Uterus (tissue), 3 donors: ENCODE measurements at regions not wholly inside any gene's neighbourhood (a gene's known extent, or its start where the extent isn't known, plus 50 kb on each side); places are given as distances from the start of the nearest gene placed in this dataset.

Experiments used
- DNase-seq, 2 donors: peaks; one replicate each; pipeline ENCODE4 v3.0.0-alpha.2; 2019 to 2020
- H3K27ac ChIP-seq, 2 donors: fragments of 200-600 bp; sonication (generic); 1 replicate in 1 of 2; 2 replicates in 1 of 2; pipeline ENCODE4 v1.5.1; 2016 to 2018
- H3K27me3 ChIP-seq, 2 donors: fragments of 200-600 bp; sonication (generic); one replicate each; pipeline ENCODE4 v1.5.1; 2018 to 2019; ENCODE audit warnings: control low read depth in 1 of 2
- H3K36me3 ChIP-seq, 2 donors: fragments of 200-600 bp; sonication (generic); one replicate each; pipeline ENCODE4 v1.5.1; 2019; ENCODE audit warnings: control low read depth in 1 of 2
- H3K4me1 ChIP-seq, 2 donors: fragments of 200-600 bp; sonication (generic); one replicate each; pipeline ENCODE4 v1.5.1; 2018 to 2019; ENCODE audit warnings: control low read depth in 1 of 2
- H3K4me3 ChIP-seq, 2 donors: fragments of 200-600 bp; sonication (generic); 1 replicate in 1 of 2; 2 replicates in 1 of 2; pipeline ENCODE4 v1.5.1; 2018 to 2019; ENCODE audit warnings: mild to moderate bottlenecking in 1 of 2
- H3K9me3 ChIP-seq, 2 donors: fragments of 200-600 bp; sonication (generic); one replicate each; pipeline ENCODE4 v1.5.1; 2019; ENCODE audit warnings: control low read depth in 1 of 2
- CTCF ChIP-seq, 4 experiments: fragments of 200-600 bp in 2 of 4; fragments of 450-650 bp in 2 of 4; sonication (generic) in 2 of 4; IDR thresholded peaks; one replicate each; pipeline ENCODE4 v1.5.1; 2016 to 2019; ENCODE audit warnings: antibody characterized with exemption in 4 of 4, mild to moderate bottlenecking in 2 of 4, moderate library complexity in 1 of 4
- POLR2A ChIP-seq, 2 donors: fragments of 450-650 bp; IDR thresholded peaks; one replicate each; pipeline ENCODE4 v1.6.1; 2016; ENCODE audit warnings: antibody characterized with exemption in 2 of 2, mild to moderate bottlenecking in 1 of 2, moderate library complexity in 1 of 2
- intact Hi-C: fragments of 100-400 bp; cut with DNase I; formaldehyde crosslinking; loops from one replicate; pipeline ENCODE4 v1.15.1; 2023; ENCODE audit warnings: low total_unique reads
- donor health status: DM: yes; HTN: yes; CAD: no.

GRCh38 chr6:50120300-50120699, 70.6 kb upstream of the DEFB112 start:
- intact Hi-C loops = no loop called here
- Histone ChIP-seq H3K27ac (no peak overlapping the region), H3K4me1 (no peaks in the 10 kb centered on the region), H3K4me3 (no peak overlapping the region), H3K36me3 (no peaks in the 10 kb centered on the region), H3K9me3 (no peaks in the 10 kb centered on the region), H3K27me3 (no peaks in the 10 kb centered on the region)
- TF ChIP-seq CTCF (IDR thresholded peaks at IDR 0.05) = no peak
- TF ChIP-seq POLR2A (IDR thresholded peaks at IDR 0.05) = no peak
- no peak for DNase-seq

GRCh38 chr6:50123688-50124087, 74.0 kb upstream of the DEFB112 start:
- H3K9me3 ChIP-seq = no peaks in the 10 kb centered on the region
- no peaks in the 10 kb centered on the region for H3K27me3 ChIP-seq
- intact Hi-C loops = no loop called here

GRCh38 chr6:50124572-50124971, 74.8 kb upstream of the DEFB112 start:
- no peaks in the 10 kb centered on the region for H3K36me3 ChIP-seq
- no peak overlapping the region for H3K4me3 ChIP-seq
- no peak for DNase-seq
- H3K4me1 ChIP-seq = no peaks in the 10 kb centered on the region
- H3K27me3 ChIP-seq = no peaks in the 10 kb centered on the region
- intact Hi-C loops = no loop called here
- no peaks in the 10 kb centered on the region for H3K9me3 ChIP-seq
- TF ChIP-seq CTCF (IDR thresholded peaks at IDR 0.05) (no peak), POLR2A (IDR thresholded peaks at IDR 0.05) (no peak)
- H3K27ac ChIP-seq = no peak overlapping the region

More at GRCh38 chr6:50123688-50124087, 74.0 kb upstream of the DEFB112 start:
- Histone ChIP-seq H3K27ac (no peak overlapping the region), H3K4me1 (no peaks in the 10 kb centered on the region), H3K4me3 (no peak overlapping the region), H3K36me3 (no peaks in the 10 kb centered on the region)
- TF ChIP-seq CTCF (IDR thresholded peaks at IDR 0.05) = no peak
- no peak for TF ChIP-seq POLR2A (IDR thresholded peaks at IDR 0.05)
- no peak for DNase-seq

- TF ChIP-seq CTCF (IDR thresholded peaks at IDR 0.05) = peak in 1 of 4 experiments; percentile 34
- TF ChIP-seq POLR2A (IDR thresholded peaks at IDR 0.05) = no peak
- DNase-seq = no peak
- Histone ChIP-seq H3K27ac (no peak overlapping the region), H3K27me3 (no peaks in the 10 kb centered on the region), H3K36me3 (no peaks in the 10 kb centered on the region), H3K9me3 (no peaks in the 10 kb centered on the region), H3K4me1 (no peaks in the 10 kb centered on the region), H3K4me3 (no peak overlapping the region)
- intact Hi-C loops = no loop called here
Observed at GRCh38 chr6:50128420-50129005, 78.8 kb upstream of the DEFB112 start.

GRCh38 chr6:50135968-50136367, 86.2 kb upstream of the DEFB112 start:
- no peaks in the 10 kb centered on the region for H3K9me3 ChIP-seq
- no peak overlapping the region for H3K4me3 ChIP-seq
- H3K36me3 ChIP-seq = no peaks in the 10 kb centered on the region
- no peaks in the 10 kb centered on the region for H3K4me1 ChIP-seq
- DNase-seq = no peak
- TF ChIP-seq POLR2A (IDR thresholded peaks at IDR 0.05) (no peak), CTCF (IDR thresholded peaks at IDR 0.05) (no peak)
- no peak overlapping the region for H3K27ac ChIP-seq
- intact Hi-C loops = no loop called here
- H3K27me3 ChIP-seq = no peaks in the 10 kb centered on the region
